ENCODE measurements at regions not wholly inside any gene's neighbourhood (a gene's known extent, or its start where the extent isn't known, plus 50 kb on each side); places are given as distances from the start of the nearest gene placed in this dataset.

GRCh38 chr3:153355559-153355958 is 193.5 kb downstream of the RAP2B start:
- intact Hi-C loops (cut with DNase I), result no loop called here
- TF ChIP-seq CTCF (IDR thresholded peaks at IDR 0.05) (no peak), POLR2A (IDR thresholded peaks at IDR 0.05) (no peak)

GRCh38 chr3:153356908-153357307 is 194.9 kb downstream of the RAP2B start:
- no peaks in the 10 kb centered on the region for H3K36me3 ChIP-seq (replicated peaks in 1 of 2)
- TF ChIP-seq POLR2A (IDR thresholded peaks at IDR 0.05) (no peak), CTCF (IDR thresholded peaks at IDR 0.05) (no peak)
- no peak overlapping the region for H3K4me3 ChIP-seq
- H3K27ac ChIP-seq, result no peak overlapping the region
- H3K9me3 ChIP-seq (replicated peaks in 1 of 3), result no peaks in the 10 kb centered on the region
- H3K27me3 ChIP-seq, result no peaks in the 10 kb centered on the region
- WGBS, 4 donors, result 58 to 72% (median 66%) methylated on average over 2 of the region's 2 CpGs
- intact Hi-C loops (cut with DNase I), result no loop called here
- DNase-seq, result no peak
- H3K4me1 ChIP-seq (replicated peaks in 1 of 2), result no peaks in the 10 kb centered on the region

More at GRCh38 chr3:153355559-153355958, 193.5 kb downstream of the RAP2B start:
- Histone ChIP-seq H3K27ac (no peak overlapping the region), H3K9me3 (replicated peaks in 1 of 3) (no peaks in the 10 kb centered on the region), H3K36me3 (replicated peaks in 1 of 2) (no peaks in the 10 kb centered on the region), H3K4me1 (replicated peaks in 1 of 2) (no peaks in the 10 kb centered on the region), H3K27me3 (no peaks in the 10 kb centered on the region), H3K4me3 (no peak overlapping the region)
- DNase-seq, result no peak
- WGBS, 4 donors, result 56 to 75% (median 61%) methylated on average over 1 of the region's 1 CpG

- no peak overlapping the region for H3K27ac ChIP-seq
- 77 to 87% (median 82%) methylated on average over 2 of the region's 2 CpGs for WGBS, 4 donors
These were observed 195.4 kb downstream of the RAP2B start for GRCh38 chr3:153357436-153357835.

GRCh38 chr3:153369561-153370374 is 207.7 kb downstream of the RAP2B start:
- H3K36me3 ChIP-seq (replicated peaks in 1 of 2), result no peaks in the 10 kb centered on the region
- no peak overlapping the region for H3K4me3 ChIP-seq
- intact Hi-C loops (cut with DNase I), result no loop called here
- no peaks in the 10 kb centered on the region for H3K9me3 ChIP-seq (replicated peaks in 1 of 3)
- 82 to 92% (median 89%) methylated on average over 9 to 28 of the region's 28 CpGs for WGBS, 4 donors
- no peak for DNase-seq
- H3K27ac ChIP-seq, result no peak overlapping the region
- no peaks in the 10 kb centered on the region for H3K4me1 ChIP-seq (replicated peaks in 1 of 2)
- TF ChIP-seq POLR2A (IDR thresholded peaks at IDR 0.05) (no peak), CTCF (IDR thresholded peaks at IDR 0.05) (no peak)
- H3K27me3 ChIP-seq, result no peaks in the 10 kb centered on the region

More at GRCh38 chr3:153357436-153357835, 195.4 kb downstream of the RAP2B start:
- DNase-seq, result no peak
- H3K4me3 ChIP-seq, result no peak overlapping the region
- no peaks in the 10 kb centered on the region for H3K36me3 ChIP-seq (replicated peaks in 1 of 2)
- TF ChIP-seq CTCF (IDR thresholded peaks at IDR 0.05) (no peak), POLR2A (IDR thresholded peaks at IDR 0.05) (no peak)
- H3K9me3 ChIP-seq (replicated peaks in 1 of 3), result no peaks in the 10 kb centered on the region
- no peaks in the 10 kb centered on the region for H3K4me1 ChIP-seq (replicated peaks in 1 of 2)
- intact Hi-C loops (cut with DNase I), result no loop called here
- H3K27me3 ChIP-seq, result no peaks in the 10 kb centered on the region

All from adrenal gland (tissue), 9 donors.